Loucy (cell line): ENCODE measurements at regions not wholly inside any gene's neighbourhood (a gene's known extent, or its start where the extent isn't known, plus 50 kb on each side); places are given as distances from the start of the nearest gene placed in this dataset.

Experiments used
- H2AFZ ChIP-seq: fragments of 200-600 bp; sonication (generic); 2 replicates; pipeline ENCODE4 v1.6.0; 2016; ENCODE audit warnings: antibody characterized with exemption, mild to moderate bottlenecking, low read length, moderate library complexity
- H3F3A ChIP-seq: fragments of 200-600 bp; 2 replicates; pipeline ENCODE4 v1.6.0; 2016; ENCODE audit warnings: antibody characterized with exemption, low read depth, mild to moderate bottlenecking
- H3K27me3 ChIP-seq: fragments of 200-600 bp; sonication (generic); 2 replicates; pipeline ENCODE4 v1.6.1; 2014; ENCODE audit warnings: low read length, mild to moderate bottlenecking; ENCODE audit not compliant: insufficient read depth, poor library complexity, severe bottlenecking
- H3K36me3 ChIP-seq: fragments of 200-600 bp; sonication (generic); 2 replicates; pipeline ENCODE4 v1.6.1; 2016; ENCODE audit warnings: low read length; ENCODE audit not compliant: insufficient read depth
- H3K4me1 ChIP-seq: fragments of 200-600 bp; sonication (generic); 2 replicates; pipeline ENCODE4 v1.5.1; 2014; ENCODE audit warnings: low read length, mild to moderate bottlenecking; ENCODE audit not compliant: insufficient read depth, poor library complexity, severe bottlenecking
- H3K4me2 ChIP-seq: fragments of 200-600 bp; sonication (generic); 2 replicates; pipeline ENCODE4 v1.6.0; 2014; ENCODE audit warnings: antibody characterized with exemption, low read length, low read depth, mild to moderate bottlenecking; ENCODE audit not compliant: poor library complexity, severe bottlenecking
- H3K4me3 ChIP-seq: fragments of 200-600 bp; sonication (generic); 2 replicates; pipeline ENCODE4 v1.5.1; 2014; ENCODE audit warnings: low read length, mild to moderate bottlenecking, mixed read lengths; ENCODE audit not compliant: poor library complexity, severe bottlenecking
- H3K79me2 ChIP-seq: fragments of 200-600 bp; sonication (generic); 2 replicates; pipeline ENCODE4 v1.6.1; 2014; ENCODE audit warnings: low read length; ENCODE audit not compliant: insufficient read depth
- H3K9ac ChIP-seq: fragments of 200-600 bp; sonication (generic); 2 replicates; pipeline ENCODE4 v1.6.0; 2014; ENCODE audit warnings: mild to moderate bottlenecking, low read depth, low read length, moderate library complexity; ENCODE audit not compliant: poor library complexity, severe bottlenecking
- H3K9me2 ChIP-seq: fragments of 200-600 bp; sonication (generic); replicated peaks from 2 replicates; pipeline ENCODE4 v1.6.1; 2016; ENCODE audit warnings: low read depth, low read length, mixed read lengths
- H3K9me3 ChIP-seq: fragments of 200-600 bp; sonication (generic); 2 replicates; pipeline ENCODE4 v1.6.1; 2014; ENCODE audit warnings: mild to moderate bottlenecking, antibody characterized with exemption, low read length, low read depth; ENCODE audit not compliant: insufficient read depth
- H4K20me1 ChIP-seq: fragments of 200-600 bp; sonication (generic); 2 replicates; pipeline ENCODE4 v1.6.0; 2014; ENCODE audit warnings: antibody characterized with exemption, low read length, mild to moderate bottlenecking; ENCODE audit not compliant: insufficient read depth, poor library complexity, severe bottlenecking
- CTCF ChIP-seq: fragments of 200-600 bp; sonication (generic); conservative IDR thresholded peaks from 2 replicates; pipeline ENCODE4 v1.5.1; 2014; ENCODE audit warnings: mild to moderate bottlenecking, antibody characterized with exemption, low read length
- EZH2phosphoT487 ChIP-seq: fragments of 200-600 bp; IDR thresholded peaks from 2 replicates; pipeline ENCODE4 v1.6.1; 2018; ENCODE audit warnings: antibody characterized with exemption, mild to moderate bottlenecking, moderate library complexity, borderline replicate concordance

- H3F3A ChIP-seq = no peaks in the 10 kb centered on the region
- H3K36me3 ChIP-seq = no peaks in the 10 kb centered on the region
- TF ChIP-seq EZH2phosphoT487 (no peak), CTCF (no peak)
These were observed 257.1 kb downstream of the HNMT start for GRCh38 chr2:138221358-138221757.

GRCh38 chr2:138223319-138223718 lies 259.0 kb downstream of the HNMT start:
- no peaks in the 10 kb centered on the region for H3K9me2 ChIP-seq
- H3K9me3 ChIP-seq = no peaks in the 10 kb centered on the region
- no peaks in the 10 kb centered on the region for H3F3A ChIP-seq
- no peaks in the 10 kb centered on the region for H3K36me3 ChIP-seq
- H3K79me2 ChIP-seq = no peaks in the 10 kb centered on the region
- no peak for TF ChIP-seq CTCF
- no peaks in the 10 kb centered on the region for H3K27me3 ChIP-seq
- no peak overlapping the region for H3K4me2 ChIP-seq
- no peak overlapping the region for H3K9ac ChIP-seq
- H4K20me1 ChIP-seq = no peaks in the 10 kb centered on the region
- no peaks in the 10 kb centered on the region for H3K4me1 ChIP-seq
- H2AFZ ChIP-seq = no peak overlapping the region
- H3K4me3 ChIP-seq = no peak overlapping the region

More at GRCh38 chr2:138221358-138221757, 257.1 kb downstream of the HNMT start:
- no peak overlapping the region for H3K4me2 ChIP-seq
- no peak overlapping the region for H3K4me3 ChIP-seq
- no peaks in the 10 kb centered on the region for H3K79me2 ChIP-seq
- no peak overlapping the region for H3K9ac ChIP-seq
- no peaks in the 10 kb centered on the region for H3K4me1 ChIP-seq
- no peaks in the 10 kb centered on the region for H3K9me2 ChIP-seq
- no peaks in the 10 kb centered on the region for H3K27me3 ChIP-seq
- no peaks in the 10 kb centered on the region for H3K9me3 ChIP-seq
- H4K20me1 ChIP-seq = no peaks in the 10 kb centered on the region
- H2AFZ ChIP-seq = no peak overlapping the region

- TF ChIP-seq EZH2phosphoT487 (no peak), CTCF (no peak)
These were observed 262.9 kb downstream of the HNMT start for GRCh38 chr2:138227195-138227594.

More at GRCh38 chr2:138227195-138227594, 262.9 kb downstream of the HNMT start:
- Histone ChIP-seq H3F3A (no peaks in the 10 kb centered on the region), H3K9me2 (no peaks in the 10 kb centered on the region), H3K9ac (no peak overlapping the region), H3K4me1 (no peaks in the 10 kb centered on the region), H3K79me2 (no peaks in the 10 kb centered on the region), H4K20me1 (no peaks in the 10 kb centered on the region), H2AFZ (no peak overlapping the region), H3K4me3 (no peak overlapping the region), H3K27me3 (no peaks in the 10 kb centered on the region), H3K4me2 (no peak overlapping the region), H3K9me3 (no peaks in the 10 kb centered on the region), H3K36me3 (no peaks in the 10 kb centered on the region)
